WTC11 (cell line): ENCODE measurements at regions not wholly inside any gene's neighbourhood (a gene's known extent, or its start where the extent isn't known, plus 50 kb on each side); places are given as distances from the start of the nearest gene placed in this dataset.

Experiments used
- ATAC-seq: fragments of 200-7000 bp; cut with Tn5 transposase; 2 replicates; pipeline ENCODE4 v1.10.0; 2021; ENCODE audit warnings: mild to moderate bottlenecking, moderate library complexity
- CTCF ChIA-PET: fragments of 300-600 bp; sonication (Branson Sonifier 250); formaldehyde crosslinking; loops from one replicate; lab custom pipeline; 2021; ENCODE audit warnings: antibody characterized with exemption; lab: Charles Lee
- POLR2A ChIA-PET: fragments of 350-600 bp; sonication (Branson Sonifier 250); formaldehyde crosslinking; loops from one replicate; lab custom pipeline; 2021; ENCODE audit warnings: antibody characterized with exemption; lab: Charles Lee
- DNase-seq: peaks from one replicate; pipeline ENCODE4 v3.0.0; 2021; ENCODE audit warnings: low spot score
- H3K27ac Mint-ChIP-seq: 2 replicates; pipeline ENCODE4 v1.8.0; 2021; ENCODE audit warnings: mixed read lengths
- H3K27me3 Mint-ChIP-seq: 2 replicates; pipeline ENCODE4 v1.8.0; 2021; ENCODE audit warnings: low read depth, mild to moderate bottlenecking, moderate library complexity, mixed read lengths
- H3K36me3 Mint-ChIP-seq: 2 replicates; pipeline ENCODE4 v1.8.0; 2021; ENCODE audit warnings: mixed read lengths
- H3K4me1 Mint-ChIP-seq: 2 replicates; pipeline ENCODE4 v1.8.0; 2022; ENCODE audit warnings: mixed read lengths
- H3K4me3 Mint-ChIP-seq: 2 replicates; pipeline ENCODE4 v1.8.0; 2021; ENCODE audit warnings: mild to moderate bottlenecking, moderate library complexity, mixed read lengths
- H3K9me3 Mint-ChIP-seq: 2 replicates; pipeline ENCODE4 v1.8.0; 2021; ENCODE audit warnings: mixed read lengths
- AFF4 ChIP-seq: sonication (generic); formaldehyde crosslinking; IDR thresholded peaks from 2 replicates; pipeline ENCODE4 v1.8.1; 2023; ENCODE audit warnings: mild to moderate bottlenecking, missing genetic modification reagents, borderline replicate concordance
- AR ChIP-seq: fragments of 250-450 bp; sonication (Bioruptor Pico); IDR thresholded peaks from 2 replicates; pipeline ENCODE4 v1.9.0; 2021; ENCODE audit warnings: mild to moderate bottlenecking
- ATF1 ChIP-seq: sonication (generic); formaldehyde crosslinking; IDR thresholded peaks from 2 replicates; pipeline ENCODE4 v1.8.1; 2023; ENCODE audit warnings: mild to moderate bottlenecking, moderate library complexity, missing genetic modification reagents
- E2F1 ChIP-seq: sonication (generic); formaldehyde crosslinking; IDR thresholded peaks from 2 replicates; pipeline ENCODE4 v1.8.0; 2022; ENCODE audit warnings: mild to moderate bottlenecking, missing genetic modification reagents
- FOXJ3 ChIP-seq: sonication (generic); formaldehyde crosslinking; IDR thresholded peaks from 2 replicates; pipeline ENCODE4 v1.9.0; 2021; ENCODE audit warnings: missing genetic modification reagents, mild to moderate bottlenecking, borderline replicate concordance
- HMGA2 ChIP-seq: fragments of 250-450 bp; sonication (Bioruptor Pico); IDR thresholded peaks from 2 replicates; pipeline ENCODE4 v1.4.0; 2021; ENCODE audit warnings: mild to moderate bottlenecking, moderate library complexity
- HMGXB4 ChIP-seq: sonication (generic); formaldehyde crosslinking; IDR thresholded peaks from 2 replicates; pipeline ENCODE4 v1.8.1; 2023; ENCODE audit warnings: mild to moderate bottlenecking, moderate library complexity, missing genetic modification reagents
- KAT7 ChIP-seq: sonication (generic); formaldehyde crosslinking; IDR thresholded peaks from 2 replicates; pipeline ENCODE4 v1.8.1; 2023; ENCODE audit warnings: missing genetic modification reagents, mild to moderate bottlenecking, borderline replicate concordance
- MAX ChIP-seq: sonication (generic); formaldehyde crosslinking; IDR thresholded peaks from 2 replicates; pipeline ENCODE4 v1.8.0; 2022; ENCODE audit warnings: mild to moderate bottlenecking, missing genetic modification reagents
- NR2C2 ChIP-seq: sonication (generic); formaldehyde crosslinking; IDR thresholded peaks from 2 replicates; pipeline ENCODE4 v1.8.0; 2022; ENCODE audit warnings: mild to moderate bottlenecking, missing genetic modification reagents
- PREB ChIP-seq: sonication (generic); formaldehyde crosslinking; IDR thresholded peaks from 2 replicates; pipeline ENCODE4 v1.8.1; 2022; ENCODE audit warnings: mild to moderate bottlenecking, missing genetic modification reagents, moderate library complexity, borderline replicate concordance
- STAT6 ChIP-seq: sonication (generic); formaldehyde crosslinking; conservative IDR thresholded peaks from 2 replicates; pipeline ENCODE4 v1.8.1; 2023; ENCODE audit warnings: mild to moderate bottlenecking, low read depth, missing genetic modification reagents, moderate library complexity
- TEAD4 ChIP-seq: sonication (generic); formaldehyde crosslinking; IDR thresholded peaks from 2 replicates; pipeline ENCODE4 v1.8.0; 2022; ENCODE audit warnings: mild to moderate bottlenecking, missing genetic modification reagents
- ZBTB43 ChIP-seq: sonication (generic); formaldehyde crosslinking; IDR thresholded peaks from 2 replicates; pipeline ENCODE4 v1.8.1; 2023; ENCODE audit warnings: mild to moderate bottlenecking, missing genetic modification reagents
- ZNF138 ChIP-seq: sonication (generic); formaldehyde crosslinking; conservative IDR thresholded peaks from 2 replicates; pipeline ENCODE4 v1.8.1; 2022; ENCODE audit warnings: mild to moderate bottlenecking, moderate library complexity, missing genetic modification reagents
- ZNF219 ChIP-seq: sonication (generic); formaldehyde crosslinking; IDR thresholded peaks from 2 replicates; pipeline ENCODE4 v1.8.0; 2023; ENCODE audit warnings: missing genetic modification reagents, mild to moderate bottlenecking, borderline replicate concordance
- ZNF317 ChIP-seq: sonication (generic); formaldehyde crosslinking; IDR thresholded peaks from 2 replicates; pipeline ENCODE4 v1.8.1; 2023; ENCODE audit warnings: low read depth, mild to moderate bottlenecking, moderate library complexity, missing genetic modification reagents, borderline replicate concordance

GRCh38 chr13:47503475-47503874 lies 497.6 kb downstream of the SUCLA2 start (continued):
- TF ChIP-seq HMGXB4 (CRISPR knock-in tag) (no peak), ZBTB43 (CRISPR knock-in tag) (no peak), MAX (CRISPR knock-in tag) (no peak), FOXJ3 (CRISPR knock-in tag) (no peak), ATF1 (CRISPR knock-in tag) (no peak), ZNF317 (CRISPR knock-in tag) (no peak)
- TF ChIP-seq, all 79 proteins: peak for 0

GRCh38 chr13:47502166-47502565 lies 498.9 kb downstream of the SUCLA2 start:
- Mint-ChIP-seq H3K9me3 (no peaks in the 10 kb centered on the region), H3K4me3 (no peak overlapping the region), H3K27me3 (no peaks in the 10 kb centered on the region), H3K4me1 (peaks cover 12% of the 10 kb centered on the region), H3K27ac (no peak overlapping the region), H3K36me3 (no peaks in the 10 kb centered on the region)
- CTCF ChIA-PET = no interaction called here
- POLR2A ChIA-PET = no interaction called here
- TF ChIP-seq ZNF219 = no peak
- no peak for TF ChIP-seq TEAD4
- no peak for TF ChIP-seq FOXJ3 (CRISPR knock-in tag)
- no peak for TF ChIP-seq STAT6
- TF ChIP-seq HMGA2 (CRISPR knock-in tag) = no peak
- no peak for TF ChIP-seq KAT7
- no peak for TF ChIP-seq ATF1 (CRISPR knock-in tag)
- TF ChIP-seq ZNF317 (CRISPR knock-in tag) = no peak
- TF ChIP-seq ZNF138 (CRISPR knock-in tag) = no peak
- no peak for TF ChIP-seq AFF4 (CRISPR knock-in tag)
- no peak for TF ChIP-seq NR2C2 (CRISPR knock-in tag)
- TF ChIP-seq AR = no peak
- TF ChIP-seq PREB (CRISPR knock-in tag) = no peak
- TF ChIP-seq E2F1 = no peak
- ATAC-seq (no peak), DNase-seq (no peak)
